22Rv1 (cell line): ENCODE measurements at regions not wholly inside any gene's neighbourhood (a gene's known extent, or its start where the extent isn't known, plus 50 kb on each side); places are given as distances from the start of the nearest gene placed in this dataset.

ENCODE experiments used
- ZFX ChIP-seq: fragments of 450-650 bp; IDR thresholded peaks from 2 replicates; pipeline ENCODE4 v1.6.1; 2017; ENCODE audit warnings: antibody characterized with exemption, borderline replicate concordance
- TF ChIP-seq, protein P1 (sequence below): fragments of 450-650 bp; IDR thresholded peaks from 2 replicates; pipeline ENCODE4 v1.5.1; 2017; ENCODE audit warnings: mild to moderate bottlenecking

DNA sequence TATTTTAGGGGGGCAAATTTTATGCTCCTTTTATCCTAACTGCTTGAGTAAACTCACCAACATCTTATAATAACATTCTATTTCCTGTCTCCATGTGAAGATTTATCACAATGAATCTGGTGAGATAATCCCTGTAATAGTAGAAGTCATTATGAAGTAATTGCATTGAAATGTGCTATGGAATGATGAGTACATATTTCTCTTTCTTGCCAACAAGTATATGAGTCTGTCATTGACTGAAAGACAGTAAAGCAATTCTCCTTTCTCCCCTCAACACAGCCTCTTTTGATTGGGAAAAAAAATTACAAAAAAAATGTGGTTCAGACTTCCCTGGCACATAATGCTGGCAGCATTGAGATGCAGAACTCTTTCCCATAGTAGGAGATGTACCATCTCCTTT lies 459.2 kb upstream of the RGMB start:
- TF ChIP-seq, protein P1, sequence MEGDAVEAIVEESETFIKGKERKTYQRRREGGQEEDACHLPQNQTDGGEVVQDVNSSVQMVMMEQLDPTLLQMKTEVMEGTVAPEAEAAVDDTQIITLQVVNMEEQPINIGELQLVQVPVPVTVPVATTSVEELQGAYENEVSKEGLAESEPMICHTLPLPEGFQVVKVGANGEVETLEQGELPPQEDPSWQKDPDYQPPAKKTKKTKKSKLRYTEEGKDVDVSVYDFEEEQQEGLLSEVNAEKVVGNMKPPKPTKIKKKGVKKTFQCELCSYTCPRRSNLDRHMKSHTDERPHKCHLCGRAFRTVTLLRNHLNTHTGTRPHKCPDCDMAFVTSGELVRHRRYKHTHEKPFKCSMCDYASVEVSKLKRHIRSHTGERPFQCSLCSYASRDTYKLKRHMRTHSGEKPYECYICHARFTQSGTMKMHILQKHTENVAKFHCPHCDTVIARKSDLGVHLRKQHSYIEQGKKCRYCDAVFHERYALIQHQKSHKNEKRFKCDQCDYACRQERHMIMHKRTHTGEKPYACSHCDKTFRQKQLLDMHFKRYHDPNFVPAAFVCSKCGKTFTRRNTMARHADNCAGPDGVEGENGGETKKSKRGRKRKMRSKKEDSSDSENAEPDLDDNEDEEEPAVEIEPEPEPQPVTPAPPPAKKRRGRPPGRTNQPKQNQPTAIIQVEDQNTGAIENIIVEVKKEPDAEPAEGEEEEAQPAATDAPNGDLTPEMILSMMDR = no peak
- TF ChIP-seq ZFX = no peak
